ENCODE measurements at regions not wholly inside any gene's neighbourhood (a gene's known extent, or its start where the extent isn't known, plus 50 kb on each side); places are given as distances from the start of the nearest gene placed in this dataset.
"Not testable (repeated sequence)": the region's sequence is repeated elsewhere in the genome, so short reads cannot be mapped to it uniquely, and the experiment has no call there.

DNA sequence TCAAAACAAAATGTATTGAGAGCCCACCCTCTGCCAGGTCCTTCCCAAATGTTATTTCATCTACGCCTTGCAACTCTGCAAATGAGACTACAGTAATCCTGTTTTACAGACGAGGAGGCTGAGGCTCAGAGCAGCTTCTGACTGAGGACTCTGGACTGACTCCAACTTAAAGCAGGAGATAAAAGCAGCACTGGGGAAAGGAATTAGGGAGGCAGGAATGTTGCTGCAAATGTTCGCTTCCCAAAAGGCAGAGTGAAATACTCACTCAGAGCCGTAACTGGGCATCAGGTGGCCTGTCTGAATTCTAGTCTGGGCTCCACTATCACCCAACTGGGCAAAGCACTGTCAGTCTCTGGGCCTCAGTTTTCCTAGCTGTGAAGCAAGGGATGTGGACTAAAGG lies 94.7 kb upstream of the SRD5A3 start:
- DNase-seq (ENCODE audit: low spot score): no peak

- no peak for DNase-seq (ENCODE audit: low spot score)
Observed at GRCh38 chr4:55251896-55252295, 94.1 kb upstream of the SRD5A3 start.

DNA sequence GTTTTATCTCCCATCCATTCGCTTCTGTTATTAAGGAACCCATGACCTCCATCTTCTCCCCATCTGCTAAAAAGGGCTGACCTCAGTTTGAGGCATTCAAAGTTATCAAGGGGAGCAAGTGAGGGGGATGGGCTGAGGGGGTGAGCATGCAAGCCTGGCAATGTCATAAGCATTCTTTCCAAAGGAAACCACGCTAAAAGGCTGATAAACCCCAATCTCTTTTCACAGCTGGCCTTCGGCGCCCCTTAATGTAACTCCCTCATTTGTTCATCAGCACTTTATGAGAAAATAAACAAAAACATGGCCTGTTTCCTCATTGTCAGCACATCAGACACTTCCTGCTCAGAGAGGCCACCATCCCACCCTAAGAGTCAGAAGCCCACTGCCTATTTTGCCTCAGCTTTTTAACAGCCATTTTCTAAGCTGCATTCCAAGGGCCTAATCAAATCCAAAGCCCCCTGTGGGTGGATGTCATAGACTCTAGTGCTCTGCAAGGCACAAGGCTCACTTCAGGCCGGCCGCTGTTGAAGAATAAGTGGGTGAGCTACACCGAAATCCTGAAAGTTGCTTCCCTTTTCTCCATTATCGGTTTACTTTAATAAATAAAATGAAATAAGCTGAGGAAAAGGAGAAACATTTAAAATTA lies 92.0 kb upstream of the SRD5A3 start:
- no peak for DNase-seq (ENCODE audit: low spot score)

DNA sequence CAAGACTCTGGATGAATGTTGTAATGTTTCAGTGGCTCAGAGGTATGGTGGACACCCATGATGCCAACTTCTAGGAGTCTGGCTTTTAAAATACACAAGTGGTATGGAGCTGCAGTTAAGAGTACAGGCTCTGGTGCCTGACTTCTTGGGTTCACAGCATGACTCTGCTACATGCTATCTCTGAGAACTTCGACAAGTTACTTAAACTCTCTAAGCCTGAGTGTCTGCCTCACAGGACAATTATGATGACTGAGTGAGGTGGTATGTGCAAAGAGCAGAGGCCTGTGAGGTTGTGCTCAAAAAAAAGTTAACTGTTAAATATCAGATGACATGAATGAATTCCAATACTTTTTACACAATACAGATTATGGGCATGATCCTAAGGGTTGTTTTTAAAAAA lies 90.9 kb upstream of the SRD5A3 start:
- DNase-seq (ENCODE audit: low spot score): no peak

GRCh38 chr4:55256787-55257186 lies 89.3 kb upstream of the SRD5A3 start:
- DNase-seq (ENCODE audit: low spot score): no peak

DNA sequence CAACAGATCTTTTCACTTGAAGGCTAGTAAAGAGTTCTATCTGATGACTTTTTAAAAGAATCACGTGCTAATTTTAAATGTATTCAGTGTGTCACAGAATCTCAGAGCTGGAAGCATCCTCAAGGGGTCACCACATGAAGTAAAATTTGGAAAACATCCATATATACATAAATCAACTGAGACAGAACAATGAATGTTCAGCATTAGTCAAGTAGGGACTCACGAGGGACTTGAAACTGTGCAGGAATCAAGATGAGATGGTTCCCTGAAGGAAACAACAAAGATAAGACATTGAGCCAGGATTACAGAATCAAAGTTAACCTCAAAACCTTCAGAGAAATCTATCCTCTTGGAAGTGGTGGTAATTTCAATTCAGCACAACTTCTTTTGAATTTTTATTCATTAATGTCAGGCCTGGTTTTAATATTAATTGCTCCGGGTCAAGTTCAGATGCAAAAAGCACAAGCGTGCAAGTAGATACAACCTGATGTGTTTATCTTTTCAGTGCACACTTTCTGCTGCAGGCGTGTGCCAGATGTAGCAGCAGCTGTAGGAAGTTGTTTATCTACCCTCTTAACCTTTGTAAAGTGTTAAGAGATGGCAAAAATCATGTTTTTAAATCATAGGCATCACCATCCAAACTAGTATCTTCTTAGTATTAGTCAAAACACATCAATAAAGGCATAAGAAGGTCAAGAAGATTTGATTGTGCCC lies 87.7 kb upstream of the SRD5A3 start:
- DNase-seq (ENCODE audit: low spot score): no peak

- no peak for DNase-seq (ENCODE audit: low spot score)
Observed at GRCh38 chr4:55259294-55259693, 86.7 kb upstream of the SRD5A3 start.

DNA sequence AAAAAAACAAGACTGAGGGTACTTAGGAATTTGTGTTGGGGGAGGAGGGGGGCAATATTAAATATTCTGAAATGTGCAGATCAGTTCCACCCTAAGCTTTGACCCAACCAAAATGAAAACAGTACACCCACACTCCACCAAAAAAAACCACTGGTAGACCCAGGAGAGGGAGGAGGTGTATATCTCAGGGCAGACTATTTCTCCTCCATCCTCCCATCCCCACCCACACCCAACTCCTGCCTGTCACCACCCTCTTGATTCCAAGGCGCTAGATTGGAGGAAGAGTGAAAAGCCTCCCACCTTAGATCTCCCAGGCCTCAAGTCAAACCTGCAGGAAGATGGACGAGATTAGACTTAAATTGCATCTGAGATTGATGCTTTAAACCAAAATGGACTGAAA lies 76.6 kb upstream of the SRD5A3 start:
- no peak for DNase-seq (ENCODE audit: low spot score)

GRCh38 chr4:55269995-55270394 lies 76.0 kb upstream of the SRD5A3 start:
- DNase-seq (ENCODE audit: low spot score): no peak

- DNase-seq (ENCODE audit: low spot score): no peak
Observed at GRCh38 chr4:55270481-55270880, 75.6 kb upstream of the SRD5A3 start.

- DNase-seq (ENCODE audit: low spot score): no peak
Observed at GRCh38 chr4:55272102-55272501, 73.9 kb upstream of the SRD5A3 start.

- no peak for DNase-seq (ENCODE audit: low spot score)
Observed at GRCh38 chr4:55272589-55272988, 73.5 kb upstream of the SRD5A3 start.

DNA sequence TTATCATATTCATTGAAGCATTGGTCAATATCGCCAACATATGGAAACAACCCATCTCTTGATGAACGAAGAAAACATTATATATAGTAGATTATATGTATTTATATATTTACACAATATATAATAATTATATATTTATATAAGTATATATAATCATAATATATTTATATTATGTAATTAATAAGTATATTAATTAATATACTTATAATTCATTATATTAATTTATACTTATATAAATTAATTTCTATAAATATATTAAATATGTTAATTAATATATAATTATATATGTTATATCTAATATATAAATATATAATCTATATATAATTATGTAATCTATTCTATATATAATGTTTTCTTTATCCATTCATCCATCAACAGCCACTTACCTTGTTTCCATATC lies 69.0 kb upstream of the SRD5A3 start:
- DNase-seq (ENCODE audit: low spot score): no peak

DNA sequence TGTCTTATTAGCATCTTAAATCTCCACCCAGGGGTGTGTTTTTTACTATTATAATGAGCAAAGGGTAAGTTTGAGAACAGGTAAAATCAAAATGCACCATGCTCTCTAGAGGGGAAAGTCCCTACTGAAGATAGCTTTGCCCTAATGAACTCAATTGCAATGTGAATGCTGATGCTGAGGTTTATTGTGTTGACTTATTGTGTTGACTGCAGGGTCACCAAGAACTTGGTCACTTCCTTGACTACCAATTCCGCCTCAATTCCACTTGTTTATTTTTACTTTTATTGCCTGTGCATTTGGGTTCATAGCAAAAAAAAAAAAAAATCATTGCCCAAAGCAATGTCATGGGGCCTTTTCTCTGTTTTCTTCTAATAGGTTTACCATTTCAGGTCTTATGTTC lies 67.7 kb upstream of the SRD5A3 start:
- no peak for DNase-seq (ENCODE audit: low spot score)

GRCh38 chr4:55280474-55280873 lies 65.6 kb upstream of the SRD5A3 start:
- DNase-seq (ENCODE audit: low spot score): not testable (repeated sequence)

DNA sequence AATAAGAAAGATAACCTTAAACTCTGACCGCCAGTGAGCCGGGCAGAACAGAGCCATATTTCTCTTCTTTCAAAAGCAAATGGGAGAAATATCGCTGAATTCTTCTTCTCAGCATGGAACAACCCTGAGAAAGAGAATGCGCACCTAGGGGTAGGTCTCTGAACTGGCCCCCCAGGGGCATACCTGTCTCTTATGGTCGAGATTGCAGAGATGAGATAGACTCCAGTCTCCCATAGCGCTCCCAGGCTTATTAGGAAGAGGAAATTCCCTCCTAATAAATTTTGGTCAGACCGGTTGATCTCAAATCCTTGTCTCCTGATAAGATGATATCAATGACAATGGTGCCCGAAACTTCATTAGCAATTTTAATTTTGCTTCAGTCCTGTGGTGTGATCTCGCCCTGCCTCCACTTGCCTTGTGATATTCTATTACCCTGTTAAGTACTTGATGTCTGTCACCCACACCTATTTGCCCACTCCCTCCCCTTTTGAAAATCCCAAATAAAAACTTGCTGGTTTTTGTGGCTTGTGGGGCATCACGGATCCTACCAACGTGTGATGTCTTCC lies 64.8 kb upstream of the SRD5A3 start:
- DNase-seq (ENCODE audit: low spot score): not testable (repeated sequence)

GRCh38 chr4:55284331-55284730 lies 61.7 kb upstream of the SRD5A3 start:
- DNase-seq (ENCODE audit: low spot score): no peak

- DNase-seq (ENCODE audit: low spot score): no peak
Observed at GRCh38 chr4:55291227-55291640, 54.8 kb upstream of the SRD5A3 start.

GRCh38 chr4:55296096-55296495 lies 49.9 kb upstream of the SRD5A3 start:
- DNase-seq (ENCODE audit: low spot score): no peak

Measured in hepatic stellate cell (primary cell).